Hepatocyte (in vitro differentiated cells): ENCODE measurements at regions not wholly inside any gene's neighbourhood (a gene's known extent, or its start where the extent isn't known, plus 50 kb on each side); places are given as distances from the start of the nearest gene placed in this dataset.

Source experiments
- DNase-seq: peaks from one replicate; pipeline ENCODE4 v3.0.0-alpha.2; 2016; ENCODE audit warnings: low spot score
- H2AFZ ChIP-seq: fragments of 200-600 bp; sonication (generic); 2 replicates; pipeline ENCODE4 v1.6.0; 2016; ENCODE audit warnings: antibody characterized with exemption, mild to moderate bottlenecking
- H3K27ac ChIP-seq: fragments of 200-600 bp; sonication (generic); 2 replicates; pipeline ENCODE4 v1.5.1; 2016; ENCODE audit warnings: mild to moderate bottlenecking
- H3K27me3 ChIP-seq: fragments of 200-600 bp; sonication (generic); 2 replicates; pipeline ENCODE4 v1.6.1; 2016
- H3K36me3 ChIP-seq: fragments of 200-600 bp; sonication (generic); replicated peaks from 2 replicates; pipeline ENCODE4 v1.5.1; 2016; ENCODE audit warnings: low read depth; ENCODE audit not compliant: insufficient read depth
- H3K4me1 ChIP-seq: fragments of 200-600 bp; sonication (generic); 2 replicates; pipeline ENCODE4 v1.5.1; 2016; ENCODE audit warnings: mild to moderate bottlenecking, moderate library complexity; ENCODE audit not compliant: insufficient read depth
- H3K4me2 ChIP-seq: fragments of 200-600 bp; sonication (generic); 2 replicates; pipeline ENCODE4 v1.6.0; 2016
- H3K4me3 ChIP-seq: fragments of 200-600 bp; sonication (generic); 2 replicates; pipeline ENCODE4 v1.5.1; 2016; ENCODE audit warnings: mild to moderate bottlenecking
- H3K79me2 ChIP-seq: fragments of 200-600 bp; sonication (generic); 2 replicates; pipeline ENCODE4 v1.6.0; 2017; ENCODE audit warnings: mild to moderate bottlenecking
- H3K9me2 ChIP-seq: fragments of 200-600 bp; sonication (generic); replicated peaks from 2 replicates; pipeline ENCODE4 v1.6.0; 2017; ENCODE audit warnings: mild to moderate bottlenecking; ENCODE audit not compliant: insufficient read depth
- H3K9me3 ChIP-seq: fragments of 200-600 bp; sonication (generic); 2 replicates; pipeline ENCODE4 v1.5.1; 2016; ENCODE audit warnings: low read depth, mild to moderate bottlenecking
- H4K20me1 ChIP-seq: fragments of 200-600 bp; sonication (generic); 2 replicates; pipeline ENCODE4 v1.6.0; 2016; ENCODE audit warnings: mild to moderate bottlenecking; ENCODE audit not compliant: insufficient read depth, poor library complexity, severe bottlenecking
- CTCF ChIP-seq: fragments of 200-600 bp; sonication (generic); IDR thresholded peaks from 2 replicates; pipeline ENCODE4 v1.5.1; 2016; ENCODE audit warnings: antibody characterized with exemption, mild to moderate bottlenecking; ENCODE audit not compliant: poor library complexity
- EZH2 ChIP-seq: fragments of 200-600 bp; sonication (generic); IDR thresholded peaks from 2 replicates; pipeline ENCODE4 v1.6.1; 2016; ENCODE audit warnings: antibody characterized with exemption, mild to moderate bottlenecking, borderline replicate concordance
- EZH2phosphoT487 ChIP-seq: fragments of 200-600 bp; sonication (generic); IDR thresholded peaks from one replicate; pipeline ENCODE4 v1.6.1; 2018; ENCODE audit warnings: antibody characterized with exemption, mild to moderate bottlenecking, low read depth, moderate library complexity; ENCODE audit not compliant: unreplicated experiment, severe bottlenecking
- WGBS: methylation state at CpG from one replicate; pipeline ENCODE4 v1.1.6; 2016; ENCODE audit warnings: low lambda C conversion rate; ENCODE audit errors: missing lambda C conversion rate; 5-methylcytosine and 5-hydroxymethylcytosine counted together

GRCh38 chr5:2908086-2908485 is 156.6 kb upstream of the IRX2 start:
- Histone ChIP-seq H3K27me3 (no peaks in the 10 kb centered on the region), H3K4me1 (no peaks in the 10 kb centered on the region), H3K27ac (no peak overlapping the region), H4K20me1 (no peaks in the 10 kb centered on the region), H3K36me3 (no peaks in the 10 kb centered on the region), H3K4me3 (no peak overlapping the region), H3K4me2 (no peak overlapping the region), H3K79me2 (no peaks in the 10 kb centered on the region), H3K9me2 (no peaks in the 10 kb centered on the region), H2AFZ (no peak overlapping the region), H3K9me3 (no peaks in the 10 kb centered on the region)
- no peak for DNase-seq
- TF ChIP-seq EZH2 (no peak), CTCF (no peak), EZH2phosphoT487 (no peak)
- WGBS, result 79% methylated on average over 4 of the region's 4 CpGs

- Histone ChIP-seq H3K36me3 (no peaks in the 10 kb centered on the region), H3K4me2 (no peak overlapping the region), H3K9me2 (no peaks in the 10 kb centered on the region), H4K20me1 (no peaks in the 10 kb centered on the region), H3K4me3 (no peak overlapping the region), H3K27me3 (no peaks in the 10 kb centered on the region), H3K4me1 (no peaks in the 10 kb centered on the region), H3K79me2 (no peaks in the 10 kb centered on the region), H3K9me3 (no peaks in the 10 kb centered on the region), H2AFZ (no peak overlapping the region), H3K27ac (no peak overlapping the region)
- TF ChIP-seq EZH2 (no peak), CTCF (no peak), EZH2phosphoT487 (no peak)
- WGBS, result 93% methylated on average over 8 of the region's 8 CpGs
- no peak for DNase-seq
Observed at GRCh38 chr5:2906302-2907090, 155.0 kb upstream of the IRX2 start.

- H3K36me3 ChIP-seq, result no peaks in the 10 kb centered on the region
- TF ChIP-seq EZH2 (no peak), EZH2phosphoT487 (no peak), CTCF (no peak)
- H3K27me3 ChIP-seq, result no peaks in the 10 kb centered on the region
- no peaks in the 10 kb centered on the region for H3K9me2 ChIP-seq
- no peak overlapping the region for H3K4me2 ChIP-seq
- H2AFZ ChIP-seq, result no peak overlapping the region
- DNase-seq, result no peak
- H3K27ac ChIP-seq, result no peak overlapping the region
- WGBS, result 75% methylated on average over 9 of the region's 9 CpGs
- no peaks in the 10 kb centered on the region for H3K79me2 ChIP-seq
- no peaks in the 10 kb centered on the region for H3K4me1 ChIP-seq
- H3K9me3 ChIP-seq, result no peaks in the 10 kb centered on the region
- H4K20me1 ChIP-seq, result no peaks in the 10 kb centered on the region
- no peak overlapping the region for H3K4me3 ChIP-seq
Observed at GRCh38 chr5:2905741-2906140, 154.3 kb upstream of the IRX2 start.

- H3K9me2 ChIP-seq, result no peaks in the 10 kb centered on the region
- H3K4me1 ChIP-seq, result no peaks in the 10 kb centered on the region
- no peaks in the 10 kb centered on the region for H3K36me3 ChIP-seq
- H4K20me1 ChIP-seq, result no peaks in the 10 kb centered on the region
- H3K4me2 ChIP-seq, result no peak overlapping the region
- H3K9me3 ChIP-seq, result no peaks in the 10 kb centered on the region
- H3K79me2 ChIP-seq, result no peaks in the 10 kb centered on the region
- H3K27ac ChIP-seq, result no peak overlapping the region
- no peak overlapping the region for H3K4me3 ChIP-seq
- 94% methylated on average over 9 of the region's 9 CpGs for WGBS
- no peak for DNase-seq
- H3K27me3 ChIP-seq, result no peaks in the 10 kb centered on the region
- TF ChIP-seq EZH2 (no peak), CTCF (no peak), EZH2phosphoT487 (no peak)
- H2AFZ ChIP-seq, result no peak overlapping the region
Observed at GRCh38 chr5:2904956-2905355, 153.5 kb upstream of the IRX2 start.
